Chondrocyte (in vitro differentiated cells): ENCODE measurements at regions not wholly inside any gene's neighbourhood (a gene's known extent, or its start where the extent isn't known, plus 50 kb on each side); places are given as distances from the start of the nearest gene placed in this dataset.

Experiments
- DNase-seq: peaks from one replicate; pipeline ENCODE4 v3.0.0; 2021; ENCODE audit warnings: mixed read lengths, low spot score
- H3K27ac Mint-ChIP-seq: one replicate; pipeline ENCODE4 v1.8.0; 2021; ENCODE audit warnings: mild to moderate bottlenecking, moderate library complexity, mixed read lengths; ENCODE audit not compliant: unreplicated experiment
- H3K27me3 Mint-ChIP-seq: 2 replicates; pipeline ENCODE4 v1.8.0; 2021; ENCODE audit warnings: low read depth, mixed read lengths
- H3K36me3 Mint-ChIP-seq: 2 replicates; pipeline ENCODE4 v1.8.0; 2021; ENCODE audit warnings: low read depth, mixed read lengths
- H3K4me1 Mint-ChIP-seq: 2 replicates; pipeline ENCODE4 v1.8.0; 2021; ENCODE audit warnings: low read depth, mild to moderate bottlenecking, mixed read lengths
- H3K4me3 Mint-ChIP-seq: one replicate; pipeline ENCODE4 v1.8.0; 2021; ENCODE audit warnings: mild to moderate bottlenecking, moderate library complexity, mixed read lengths; ENCODE audit not compliant: unreplicated experiment
- H3K9me3 Mint-ChIP-seq: 2 replicates; pipeline ENCODE4 v1.8.0; 2021; ENCODE audit warnings: low read depth, mixed read lengths
- TF ChIP-seq, protein P1 (sequence below): fragments of 200-600 bp; sonication (generic); IDR thresholded peaks from 2 replicates; pipeline ENCODE4 v1.5.0; 2021; ENCODE audit warnings: antibody characterized with exemption, mild to moderate bottlenecking, moderate library complexity

DNA sequence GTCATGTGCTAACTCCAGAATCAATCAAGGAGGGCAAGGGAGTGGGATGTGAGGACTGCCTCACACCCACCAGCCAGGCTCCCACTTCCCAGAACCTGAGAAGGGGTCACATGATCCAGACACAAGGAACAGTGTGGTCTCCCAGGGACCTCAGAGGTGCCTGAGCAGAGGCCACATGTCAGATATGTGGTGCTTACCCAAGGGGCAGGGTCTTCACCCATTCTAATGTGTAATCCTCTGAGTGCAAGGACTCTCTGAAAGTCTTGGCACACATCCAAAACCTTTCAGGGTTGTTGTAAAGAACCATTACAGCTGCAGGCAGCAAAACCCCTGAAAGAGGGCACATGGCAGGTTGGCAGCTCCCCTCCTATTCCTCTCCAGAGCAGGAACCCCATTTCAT, 656.6 kb downstream of the UQCRFS1 start:
- Mint-ChIP-seq H3K4me3 (no peak overlapping the region), H3K27me3 (no peaks in the 10 kb centered on the region), H3K27ac (no peak overlapping the region), H3K36me3 (no peaks in the 10 kb centered on the region), H3K9me3 (peaks cover 3% of the 10 kb centered on the region), H3K4me1 (no peaks in the 10 kb centered on the region)
- TF ChIP-seq, protein P1, sequence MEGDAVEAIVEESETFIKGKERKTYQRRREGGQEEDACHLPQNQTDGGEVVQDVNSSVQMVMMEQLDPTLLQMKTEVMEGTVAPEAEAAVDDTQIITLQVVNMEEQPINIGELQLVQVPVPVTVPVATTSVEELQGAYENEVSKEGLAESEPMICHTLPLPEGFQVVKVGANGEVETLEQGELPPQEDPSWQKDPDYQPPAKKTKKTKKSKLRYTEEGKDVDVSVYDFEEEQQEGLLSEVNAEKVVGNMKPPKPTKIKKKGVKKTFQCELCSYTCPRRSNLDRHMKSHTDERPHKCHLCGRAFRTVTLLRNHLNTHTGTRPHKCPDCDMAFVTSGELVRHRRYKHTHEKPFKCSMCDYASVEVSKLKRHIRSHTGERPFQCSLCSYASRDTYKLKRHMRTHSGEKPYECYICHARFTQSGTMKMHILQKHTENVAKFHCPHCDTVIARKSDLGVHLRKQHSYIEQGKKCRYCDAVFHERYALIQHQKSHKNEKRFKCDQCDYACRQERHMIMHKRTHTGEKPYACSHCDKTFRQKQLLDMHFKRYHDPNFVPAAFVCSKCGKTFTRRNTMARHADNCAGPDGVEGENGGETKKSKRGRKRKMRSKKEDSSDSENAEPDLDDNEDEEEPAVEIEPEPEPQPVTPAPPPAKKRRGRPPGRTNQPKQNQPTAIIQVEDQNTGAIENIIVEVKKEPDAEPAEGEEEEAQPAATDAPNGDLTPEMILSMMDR: no peak
- DNase-seq: no peak

- H3K36me3 Mint-ChIP-seq: no peaks in the 10 kb centered on the region
- TF ChIP-seq, protein P1: no peak
- DNase-seq: no peak
- no peak overlapping the region for H3K4me3 Mint-ChIP-seq
- peaks cover 3% of the 10 kb centered on the region for H3K9me3 Mint-ChIP-seq
- H3K4me1 Mint-ChIP-seq: no peaks in the 10 kb centered on the region
- no peaks in the 10 kb centered on the region for H3K27me3 Mint-ChIP-seq
- H3K27ac Mint-ChIP-seq: no peak overlapping the region
Observed at GRCh38 chr19:28555317-28555716, 657.6 kb downstream of the UQCRFS1 start.

DNA sequence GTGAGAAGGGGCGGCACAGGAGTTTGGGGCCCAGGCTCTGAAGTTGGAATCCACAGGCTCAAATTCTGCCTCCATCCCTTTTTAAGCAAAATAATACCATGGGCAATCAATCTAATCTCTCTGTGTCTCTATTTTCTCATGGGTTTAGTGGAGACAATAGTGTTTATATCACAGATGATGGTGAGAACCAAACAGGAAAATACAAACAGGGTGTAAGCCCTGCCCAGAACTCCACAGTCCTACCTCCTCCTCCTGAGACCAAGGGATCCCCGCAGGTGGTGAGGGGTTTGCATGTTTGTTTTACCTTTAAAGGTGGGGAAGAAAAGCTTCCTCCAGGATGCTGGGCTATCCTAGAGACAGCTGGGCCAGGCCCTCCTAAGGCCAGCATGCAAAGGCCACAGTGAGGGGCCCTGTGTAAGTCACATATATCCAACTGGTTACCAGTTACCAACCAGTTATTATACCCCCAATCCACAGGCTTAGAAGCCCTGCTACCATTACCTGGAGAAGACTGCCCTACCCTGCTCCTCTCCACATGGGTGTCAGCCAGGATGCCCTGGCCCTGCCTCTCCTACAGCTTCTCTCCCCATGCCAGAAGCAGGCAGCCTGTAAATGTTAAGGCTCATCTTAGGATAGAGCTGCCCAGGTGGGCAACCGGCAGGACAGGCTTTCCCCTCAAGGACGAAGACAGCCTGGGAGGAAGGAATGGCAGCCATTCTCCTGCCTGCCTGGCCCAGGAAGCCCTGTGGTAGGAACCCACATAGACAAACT, 658.4 kb downstream of the UQCRFS1 start:
- Mint-ChIP-seq H3K27ac (no peak overlapping the region), H3K4me1 (no peaks in the 10 kb centered on the region), H3K36me3 (no peaks in the 10 kb centered on the region), H3K9me3 (peaks cover 3% of the 10 kb centered on the region), H3K4me3 (no peak overlapping the region), H3K27me3 (no peaks in the 10 kb centered on the region)
- no peak for DNase-seq
- TF ChIP-seq, protein P1: no peak

DNA sequence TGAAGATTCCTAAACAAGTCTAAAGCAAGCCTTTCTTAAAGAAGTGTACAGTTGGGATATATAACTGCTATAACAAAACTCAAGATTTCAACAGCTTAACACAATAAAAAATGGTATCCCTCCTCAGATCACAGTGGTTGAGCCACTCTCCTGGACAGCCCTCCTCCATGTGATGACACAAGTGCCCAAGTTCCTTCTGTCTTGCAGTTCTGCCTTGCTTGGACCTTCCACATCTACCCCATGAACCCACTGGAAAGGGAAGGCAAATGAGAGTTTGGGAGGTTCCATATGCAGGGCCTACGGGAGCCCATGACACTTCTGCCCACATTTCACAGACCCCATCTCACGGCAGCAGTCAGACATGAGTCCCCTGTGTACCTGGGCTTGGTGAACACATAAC, 659.2 kb downstream of the UQCRFS1 start:
- Mint-ChIP-seq H3K9me3 (peaks cover 3% of the 10 kb centered on the region), H3K27me3 (no peaks in the 10 kb centered on the region), H3K4me1 (no peaks in the 10 kb centered on the region), H3K36me3 (no peaks in the 10 kb centered on the region), H3K4me3 (no peak overlapping the region), H3K27ac (no peak overlapping the region)
- TF ChIP-seq, protein P1: no peak
- DNase-seq: no peak

GRCh38 chr19:28553005-28553404, 659.9 kb downstream of the UQCRFS1 start:
- Mint-ChIP-seq H3K4me3 (no peak overlapping the region), H3K4me1 (no peaks in the 10 kb centered on the region), H3K27ac (no peak overlapping the region), H3K36me3 (no peaks in the 10 kb centered on the region), H3K27me3 (no peaks in the 10 kb centered on the region), H3K9me3 (peaks cover 3% of the 10 kb centered on the region)
- DNase-seq: no peak
- TF ChIP-seq, protein P1: no peak
